GM19193 (cell line): ENCODE measurements at regions not wholly inside any gene's neighbourhood (a gene's known extent, or its start where the extent isn't known, plus 50 kb on each side); places are given as distances from the start of the nearest gene placed in this dataset.

ENCODE experiments used
- POLR2A ChIP-seq: IDR thresholded peaks from 4 replicates; pipeline ENCODE4 v1.6.1; 2011; ENCODE audit not compliant: insufficient read depth, insufficient read length; ENCODE audit errors: extremely low read depth

- no peak for TF ChIP-seq POLR2A
These were observed 116.9 kb downstream of the FAM161A start for GRCh38 chr2:61736953-61737352.

DNA sequence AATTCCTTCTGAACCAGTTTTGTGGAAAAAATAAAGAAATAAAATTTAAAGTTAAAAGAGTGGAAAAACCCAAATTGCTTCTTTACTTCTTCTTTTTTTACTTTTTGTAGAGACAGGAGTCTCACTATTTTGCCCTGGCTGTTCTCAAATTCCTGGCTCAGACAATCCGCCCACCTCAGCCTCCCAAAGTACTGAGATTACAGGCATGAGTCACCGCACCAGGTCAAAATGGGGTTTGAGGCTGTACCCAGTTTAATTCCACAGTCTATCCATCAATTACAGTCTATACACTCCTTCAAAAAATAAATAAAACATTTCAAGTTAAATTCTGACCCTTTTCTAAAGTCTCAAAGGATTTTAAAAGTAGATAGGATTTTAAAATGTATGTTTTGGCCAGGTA, 120.3 kb downstream of the FAM161A start:
- TF ChIP-seq POLR2A = no peak

DNA sequence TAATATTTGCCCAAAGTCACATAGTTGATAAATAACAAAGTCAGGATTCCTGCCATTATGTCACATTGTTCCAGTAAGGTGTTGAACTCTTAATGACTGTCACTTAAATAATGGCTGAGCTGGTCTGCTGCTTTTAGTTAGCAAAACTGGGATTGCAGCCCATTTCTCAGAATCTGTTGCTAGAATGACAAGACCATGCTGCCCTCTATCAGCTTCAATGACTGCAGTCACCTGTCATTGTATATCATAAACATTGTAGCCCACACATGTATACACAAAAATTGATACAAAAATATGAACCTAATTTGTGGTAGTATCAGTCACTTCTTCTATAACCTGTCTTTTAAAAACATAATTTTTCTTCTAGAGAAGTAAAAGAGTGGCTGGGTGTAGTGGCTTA, 121.1 kb downstream of the FAM161A start:
- TF ChIP-seq POLR2A = no peak

DNA sequence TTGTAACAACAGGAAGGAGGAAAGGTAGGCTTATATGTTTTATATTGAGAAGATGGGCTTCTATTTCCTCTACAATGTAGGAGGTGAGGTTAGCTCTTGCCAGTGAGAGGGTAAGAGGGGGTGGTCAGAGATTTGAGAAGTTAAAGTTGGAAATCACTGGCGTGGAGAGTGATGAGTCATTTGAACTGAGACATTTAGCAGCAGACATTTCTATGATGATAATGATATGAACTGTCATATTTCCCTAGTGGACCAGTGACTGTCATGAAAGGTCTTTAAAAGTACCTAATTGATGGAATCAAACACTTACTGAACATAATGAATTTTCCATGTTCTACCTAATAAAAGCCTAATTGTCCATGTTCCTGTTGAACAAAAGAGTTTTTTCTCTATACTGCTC, 126.1 kb downstream of the FAM161A start:
- TF ChIP-seq POLR2A = no peak

GRCh38 chr2:61726456-61727209, 127.2 kb downstream of the FAM161A start:
- TF ChIP-seq POLR2A = no peak

DNA sequence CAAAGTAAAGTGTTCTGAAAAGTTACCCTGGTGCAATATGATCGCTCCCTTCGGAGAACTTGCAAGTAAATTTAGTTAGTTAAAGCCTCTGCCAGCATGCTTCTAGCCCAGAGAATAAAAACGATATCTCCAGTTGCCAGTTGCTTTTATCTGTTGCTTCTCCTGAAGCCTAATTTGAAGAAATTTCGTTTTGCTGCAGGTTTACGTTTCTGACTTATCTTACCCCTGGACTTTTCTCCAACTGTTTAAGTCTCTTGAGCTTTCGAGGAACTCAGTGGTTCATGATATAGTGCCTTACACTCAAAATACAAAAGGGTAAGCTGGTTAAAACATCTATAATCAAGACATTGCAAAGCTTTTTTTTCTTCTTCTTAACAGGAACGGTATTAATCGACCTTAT, 131.1 kb downstream of the FAM161A start:
- TF ChIP-seq POLR2A = no peak

GRCh38 chr2:61722318-61722717, 131.5 kb downstream of the FAM161A start:
- no peak for TF ChIP-seq POLR2A

DNA sequence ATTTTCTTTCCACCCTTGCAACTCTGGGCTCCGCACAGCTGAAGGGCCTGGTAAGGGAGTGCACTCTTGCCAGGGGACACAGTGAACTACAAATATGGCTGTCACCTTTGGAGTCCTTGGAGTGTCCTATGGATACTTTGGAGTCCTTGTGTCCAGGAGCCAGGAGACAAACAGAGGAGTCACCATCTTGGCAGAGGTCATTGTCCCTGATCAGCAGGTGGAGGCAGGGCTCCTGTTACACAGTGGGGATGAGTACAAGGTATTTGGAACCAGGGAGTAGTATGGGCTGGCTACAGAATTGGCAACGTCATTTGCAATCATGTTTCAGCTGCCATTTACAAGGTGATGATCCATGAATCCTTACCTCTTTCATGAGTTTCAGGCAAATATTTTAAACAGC, 132.5 kb downstream of the FAM161A start:
- no peak for TF ChIP-seq POLR2A

DNA sequence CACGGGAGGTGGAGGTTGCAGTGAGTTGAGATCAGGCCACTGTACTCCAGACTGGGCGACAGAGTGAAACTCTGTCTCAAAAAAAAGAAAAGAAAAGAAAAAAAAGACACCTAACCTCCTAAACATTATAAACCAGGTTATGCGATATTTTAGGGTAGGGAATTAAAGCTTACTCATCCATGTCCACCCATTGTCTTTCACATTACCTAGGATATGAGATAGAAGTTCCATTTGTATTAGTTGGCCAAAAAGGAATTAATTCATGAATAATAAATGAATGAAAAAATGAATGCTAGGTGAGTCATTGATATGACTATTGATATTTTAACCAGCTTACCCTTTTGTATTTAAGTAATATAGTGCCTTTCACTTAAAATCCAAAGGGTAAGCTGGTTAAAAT, 132.9 kb downstream of the FAM161A start:
- TF ChIP-seq POLR2A = no peak

DNA sequence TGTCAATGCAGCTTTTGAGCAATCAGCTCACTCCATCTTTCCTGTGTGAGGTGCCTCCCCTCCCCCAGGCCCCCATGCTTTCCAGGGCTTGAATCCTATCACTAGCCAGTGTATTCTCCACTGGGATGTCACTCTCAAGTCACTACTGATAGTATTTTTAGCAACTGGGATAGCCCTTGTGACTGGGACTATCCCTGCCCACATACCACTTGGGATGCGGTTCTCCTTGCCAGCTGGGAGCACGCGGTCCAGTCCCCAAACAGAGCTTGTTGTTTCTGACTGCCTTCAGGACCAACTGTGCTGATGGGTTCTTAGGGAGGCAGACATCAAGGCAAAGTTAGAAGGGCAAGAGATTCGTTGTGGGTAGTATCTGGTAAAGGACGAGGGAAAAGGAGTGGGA, 134.9 kb downstream of the FAM161A start:
- TF ChIP-seq POLR2A = no peak

DNA sequence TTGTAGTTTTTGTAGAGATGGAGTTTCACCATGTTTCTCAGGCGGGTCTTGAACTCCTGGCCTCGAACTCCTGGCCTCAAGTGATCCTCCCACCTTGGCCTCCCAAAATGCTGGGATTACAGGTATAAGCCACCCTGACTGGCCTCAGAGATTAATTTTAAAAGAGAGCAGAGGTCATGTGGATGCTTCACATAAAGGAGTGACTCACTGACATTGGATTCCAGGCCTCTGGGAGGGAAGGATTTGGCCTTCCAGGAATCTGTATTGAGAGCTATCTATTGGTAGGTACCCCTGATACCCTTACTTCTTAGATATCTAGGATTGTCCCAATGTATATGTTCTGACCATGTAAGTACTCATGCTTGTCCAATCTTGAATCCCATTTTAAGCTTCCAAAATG, 138.4 kb downstream of the FAM161A start:
- no peak for TF ChIP-seq POLR2A

GRCh38 chr2:61714210-61714609, 139.7 kb downstream of the FAM161A start:
- TF ChIP-seq POLR2A = no peak

- TF ChIP-seq POLR2A = no peak
These were observed 140.4 kb downstream of the FAM161A start for GRCh38 chr2:61713457-61713856.

- TF ChIP-seq POLR2A = no peak
These were observed 141.8 kb downstream of the FAM161A start for GRCh38 chr2:61712060-61712459.

DNA sequence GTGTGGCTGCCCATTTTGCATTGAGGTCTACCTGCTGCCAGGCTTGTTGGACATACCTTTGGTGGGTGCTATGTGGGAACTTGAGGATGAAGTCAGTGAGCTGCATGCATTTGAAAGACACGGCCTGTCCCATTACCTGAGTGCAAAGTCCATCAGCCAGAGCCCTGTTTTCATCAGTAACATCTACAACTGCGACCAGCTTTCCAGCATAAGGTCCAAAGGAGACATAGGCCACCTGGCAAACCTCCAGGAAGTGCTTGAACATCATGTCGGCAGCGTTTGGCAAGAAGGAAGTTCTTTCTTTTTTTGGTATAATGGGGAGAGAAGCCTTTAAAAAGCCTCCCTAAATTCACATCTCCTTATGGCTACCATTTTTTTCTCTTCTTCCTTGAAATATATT, 143.1 kb downstream of the FAM161A start:
- TF ChIP-seq POLR2A = no peak

DNA sequence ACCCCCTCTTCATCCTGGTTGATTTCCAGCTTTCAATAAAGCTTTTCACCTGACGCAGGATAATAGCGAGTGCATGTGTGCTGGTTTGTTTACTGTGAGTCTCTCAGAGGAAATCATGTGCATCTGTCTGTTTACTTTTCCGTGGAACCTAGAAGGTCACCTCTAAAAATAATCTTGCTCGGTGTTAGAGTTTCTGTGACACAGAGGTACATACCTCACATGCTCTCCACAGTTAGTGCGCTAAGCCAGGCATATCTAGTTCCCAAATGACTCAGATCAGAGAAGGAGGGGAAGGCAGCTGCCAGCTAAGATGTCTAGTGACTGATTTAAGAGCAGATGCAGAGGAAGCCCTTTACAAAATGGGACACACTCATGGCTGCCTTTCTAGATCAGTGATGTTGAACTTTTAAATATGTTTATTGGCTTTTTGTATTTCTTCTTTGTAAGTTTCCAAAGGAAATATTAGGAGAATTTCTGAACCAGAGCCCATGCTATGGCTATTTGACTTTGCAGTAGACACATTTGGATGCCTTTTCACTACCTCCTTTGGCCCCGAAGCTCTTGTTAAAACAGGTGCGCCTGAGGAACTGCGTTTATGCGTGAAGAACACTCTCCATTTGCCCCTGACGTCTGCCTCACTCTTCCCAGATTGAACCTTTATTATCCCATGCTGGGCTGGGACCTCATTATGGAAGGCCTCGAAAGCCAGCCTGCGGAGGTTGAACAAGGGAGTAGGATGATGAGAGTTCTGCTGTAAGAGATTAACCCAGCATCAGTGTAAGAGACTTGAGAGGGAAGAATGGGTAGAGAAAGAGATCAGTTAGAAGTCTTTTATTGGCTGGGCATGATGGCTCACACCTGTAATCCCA, 145.6 kb downstream of the FAM161A start:
- no peak for TF ChIP-seq POLR2A
